Left ventricle myocardium inferior (tissue), 1 donor: ENCODE measurements at regions not wholly inside any gene's neighbourhood (a gene's known extent, or its start where the extent isn't known, plus 50 kb on each side); places are given as distances from the start of the nearest gene placed in this dataset.

ENCODE experiments used
- DNase-seq: peaks from one replicate; pipeline ENCODE4 v3.0.0-alpha.2; 2020
- H3K27ac ChIP-seq: fragments of 200-600 bp; replicated peaks from 2 replicates; pipeline ENCODE4 v1.8.0; 2021
- H3K27me3 ChIP-seq: fragments of 200-600 bp; 2 replicates; pipeline ENCODE4 v1.8.0; 2021; ENCODE audit warnings: low read depth
- H3K36me3 ChIP-seq: fragments of 200-600 bp; 2 replicates; pipeline ENCODE4 v1.8.0; 2021
- H3K4me1 ChIP-seq: fragments of 200-600 bp; 2 replicates; pipeline ENCODE4 v1.8.0; 2021
- H3K4me3 ChIP-seq: fragments of 200-600 bp; 2 replicates; pipeline ENCODE4 v1.8.0; 2021; ENCODE audit warnings: mild to moderate bottlenecking, moderate library complexity
- H3K9me3 ChIP-seq: fragments of 200-600 bp; replicated peaks from 2 replicates; pipeline ENCODE4 v1.8.0; 2021
- intact Hi-C: fragments of 100-400 bp; cut with micrococcal nuclease; formaldehyde crosslinking; loops from one replicate; pipeline ENCODE4 v1.11.0; 2022
- TF ChIP-seq, protein P1 (sequence below): fragments of 200-600 bp; IDR thresholded peaks from 2 replicates; pipeline ENCODE4 v1.8.0; 2021; ENCODE audit warnings: antibody characterized with exemption, mild to moderate bottlenecking, borderline replicate concordance
- donor health status: DM: no; HTN: yes; CAD: no; lungs with severe emphysema.

DNA sequence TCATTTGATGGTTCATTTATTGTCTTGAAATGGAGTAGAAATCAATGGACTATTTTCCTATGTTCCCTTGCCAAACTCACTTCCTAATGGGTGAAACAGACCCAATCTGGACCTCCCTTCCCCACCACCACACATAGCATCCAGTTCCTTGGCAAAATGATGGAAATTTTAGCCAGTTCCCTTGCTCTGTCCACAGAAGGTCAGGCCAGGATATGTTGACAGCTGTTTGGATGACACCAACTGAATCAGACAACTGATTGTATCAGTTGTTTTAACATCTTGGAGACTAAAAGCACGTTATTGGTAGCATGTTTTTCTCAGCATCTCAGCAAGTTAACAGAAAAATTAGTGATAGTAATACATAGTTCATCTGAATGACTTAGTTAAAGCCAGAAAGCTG lies 534.8 kb downstream of the PSAT1 start:
- Histone ChIP-seq H3K4me1 (no peaks in the 10 kb centered on the region), H3K27ac (no peak overlapping the region), H3K27me3 (no peaks in the 10 kb centered on the region), H3K9me3 (no peaks in the 10 kb centered on the region), H3K36me3 (no peaks in the 10 kb centered on the region), H3K4me3 (no peak overlapping the region)
- DNase-seq, result no peak
- intact Hi-C loops, result no loop called here
- TF ChIP-seq, protein P1, sequence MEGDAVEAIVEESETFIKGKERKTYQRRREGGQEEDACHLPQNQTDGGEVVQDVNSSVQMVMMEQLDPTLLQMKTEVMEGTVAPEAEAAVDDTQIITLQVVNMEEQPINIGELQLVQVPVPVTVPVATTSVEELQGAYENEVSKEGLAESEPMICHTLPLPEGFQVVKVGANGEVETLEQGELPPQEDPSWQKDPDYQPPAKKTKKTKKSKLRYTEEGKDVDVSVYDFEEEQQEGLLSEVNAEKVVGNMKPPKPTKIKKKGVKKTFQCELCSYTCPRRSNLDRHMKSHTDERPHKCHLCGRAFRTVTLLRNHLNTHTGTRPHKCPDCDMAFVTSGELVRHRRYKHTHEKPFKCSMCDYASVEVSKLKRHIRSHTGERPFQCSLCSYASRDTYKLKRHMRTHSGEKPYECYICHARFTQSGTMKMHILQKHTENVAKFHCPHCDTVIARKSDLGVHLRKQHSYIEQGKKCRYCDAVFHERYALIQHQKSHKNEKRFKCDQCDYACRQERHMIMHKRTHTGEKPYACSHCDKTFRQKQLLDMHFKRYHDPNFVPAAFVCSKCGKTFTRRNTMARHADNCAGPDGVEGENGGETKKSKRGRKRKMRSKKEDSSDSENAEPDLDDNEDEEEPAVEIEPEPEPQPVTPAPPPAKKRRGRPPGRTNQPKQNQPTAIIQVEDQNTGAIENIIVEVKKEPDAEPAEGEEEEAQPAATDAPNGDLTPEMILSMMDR, result no peak

DNA sequence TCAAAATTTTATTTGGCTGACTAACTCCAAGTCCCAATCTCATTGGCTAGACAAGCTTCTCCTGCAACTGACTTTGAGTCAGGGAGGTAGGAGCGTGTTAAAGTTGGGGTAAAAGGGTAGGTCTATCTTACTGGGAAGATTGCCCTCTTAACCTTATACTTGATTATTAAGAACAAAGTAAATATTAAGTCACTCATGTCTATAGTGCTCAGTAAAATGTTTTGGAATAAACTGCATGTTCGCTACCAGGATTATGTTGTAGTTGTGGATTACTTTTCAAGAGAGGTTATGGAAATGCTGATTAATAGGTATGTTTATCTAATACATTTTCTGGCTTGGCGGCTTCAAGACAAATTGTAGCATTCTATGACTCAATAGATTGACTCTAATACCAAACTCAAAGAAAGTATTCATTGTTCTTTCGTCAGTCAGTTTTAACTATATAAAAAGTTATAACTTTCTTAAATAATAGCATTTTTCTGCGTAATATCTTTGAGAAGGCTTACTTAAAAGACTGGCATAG lies 539.1 kb downstream of the PSAT1 start:
- Histone ChIP-seq H3K4me3 (no peak overlapping the region), H3K27ac (no peak overlapping the region), H3K9me3 (no peaks in the 10 kb centered on the region), H3K4me1 (no peaks in the 10 kb centered on the region), H3K27me3 (no peaks in the 10 kb centered on the region), H3K36me3 (no peaks in the 10 kb centered on the region)
- TF ChIP-seq, protein P1, result no peak
- DNase-seq, result no peak
- intact Hi-C loops, result no loop called here

DNA sequence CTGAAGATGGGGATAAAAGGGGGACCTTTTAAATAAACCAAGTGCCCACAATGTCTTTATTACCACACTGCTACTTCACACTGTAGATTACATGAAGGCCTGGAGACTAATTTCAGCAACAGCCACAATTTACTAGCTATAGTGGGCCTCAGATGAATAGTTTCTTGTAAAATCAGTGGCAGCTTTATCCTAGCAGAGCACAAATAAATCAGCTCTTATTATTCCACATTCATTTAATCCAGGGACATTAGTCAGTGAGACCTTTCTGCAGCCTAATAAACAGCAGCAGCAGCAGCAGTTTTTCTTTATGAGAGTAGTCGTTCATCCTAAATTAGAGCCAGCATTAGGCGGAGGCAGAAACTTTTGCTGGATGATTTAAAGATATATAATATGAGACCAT lies 542.3 kb downstream of the PSAT1 start:
- no peaks in the 10 kb centered on the region for H3K36me3 ChIP-seq
- no peak overlapping the region for H3K4me3 ChIP-seq
- H3K9me3 ChIP-seq, result peaks cover 15% of the 10 kb centered on the region
- no peaks in the 10 kb centered on the region for H3K4me1 ChIP-seq
- no peaks in the 10 kb centered on the region for H3K27me3 ChIP-seq
- no peak for DNase-seq
- TF ChIP-seq, protein P1, result no peak
- intact Hi-C loops, result no loop called here
- H3K27ac ChIP-seq, result no peak overlapping the region

DNA sequence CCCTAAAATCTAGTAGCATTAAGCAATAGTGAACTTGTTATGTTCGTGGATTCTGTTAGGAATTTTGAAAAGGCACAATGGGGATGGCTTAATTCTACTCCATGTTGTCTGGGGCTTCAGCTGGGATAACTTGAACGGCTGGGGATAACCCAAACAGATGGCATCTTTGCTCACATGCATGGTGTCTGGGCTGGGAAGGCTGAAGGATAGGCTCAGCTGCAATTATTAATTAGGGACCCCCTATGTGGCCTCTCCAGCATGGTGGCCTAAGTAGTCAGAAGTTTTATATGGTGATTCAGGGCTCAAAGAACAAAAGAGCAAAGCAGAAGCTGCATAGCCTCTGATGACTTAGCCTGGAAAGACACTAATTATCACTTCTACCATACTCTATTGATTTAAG lies 551.1 kb downstream of the PSAT1 start:
- Histone ChIP-seq H3K36me3 (no peaks in the 10 kb centered on the region), H3K4me1 (no peaks in the 10 kb centered on the region), H3K27me3 (no peaks in the 10 kb centered on the region), H3K9me3 (peaks cover 20% of the 10 kb centered on the region), H3K27ac (no peak overlapping the region), H3K4me3 (no peak overlapping the region)
- intact Hi-C loops, result no loop called here
- TF ChIP-seq, protein P1, result no peak
- no peak for DNase-seq

DNA sequence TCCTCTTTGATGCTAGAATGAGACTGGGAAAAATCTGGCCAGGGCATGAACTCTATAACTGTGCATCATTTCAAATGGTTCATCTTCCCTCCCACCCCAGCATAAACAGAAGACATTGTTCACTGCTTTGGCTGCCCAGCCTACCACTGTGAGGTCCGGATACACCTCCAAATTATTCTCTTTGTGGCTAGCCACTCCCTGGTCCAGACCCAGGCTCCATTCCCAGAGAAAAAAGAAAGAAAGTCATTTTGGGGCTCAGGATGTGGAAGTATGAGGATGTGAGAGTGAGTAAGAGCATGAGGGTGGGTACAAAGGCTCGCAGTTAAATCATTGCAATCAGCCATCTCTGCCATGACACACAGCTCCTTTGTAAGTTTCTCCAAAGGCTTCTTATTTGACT lies 559.2 kb downstream of the PSAT1 start:
- Histone ChIP-seq H3K9me3 (no peaks in the 10 kb centered on the region), H3K36me3 (no peaks in the 10 kb centered on the region), H3K4me3 (no peak overlapping the region), H3K27me3 (no peaks in the 10 kb centered on the region), H3K27ac (no peak overlapping the region), H3K4me1 (no peaks in the 10 kb centered on the region)
- intact Hi-C loops, result no loop called here
- DNase-seq, result no peak
- TF ChIP-seq, protein P1, result no peak

DNA sequence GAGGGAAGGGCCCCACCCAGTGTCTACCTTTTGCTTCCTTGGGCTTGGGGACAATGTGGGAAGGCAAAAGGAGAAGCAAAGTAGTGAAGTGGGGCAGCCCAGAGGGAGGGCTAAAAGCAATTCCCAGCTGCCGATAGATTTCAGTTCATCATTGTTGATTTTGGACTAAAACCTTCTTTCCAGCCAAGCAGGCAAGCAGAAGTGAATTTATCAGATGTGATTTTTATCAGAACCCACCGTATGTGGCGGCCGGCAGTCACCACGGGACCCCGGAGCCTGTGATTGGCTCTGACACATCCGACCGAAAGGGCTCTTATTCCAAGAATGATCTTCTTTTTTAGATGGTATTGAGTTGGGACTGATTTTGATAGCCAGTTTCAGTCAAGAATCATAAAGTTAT lies 559.9 kb downstream of the PSAT1 start:
- Histone ChIP-seq H3K36me3 (no peaks in the 10 kb centered on the region), H3K27me3 (no peaks in the 10 kb centered on the region), H3K27ac (no peak overlapping the region), H3K4me1 (no peaks in the 10 kb centered on the region), H3K4me3 (no peak overlapping the region), H3K9me3 (no peaks in the 10 kb centered on the region)
- TF ChIP-seq, protein P1, result no peak
- intact Hi-C loops, result no loop called here
- DNase-seq, result no peak
